ENCODE measurements at regions not wholly inside any gene's neighbourhood (a gene's known extent, or its start where the extent isn't known, plus 50 kb on each side); places are given as distances from the start of the nearest gene placed in this dataset.

DNA sequence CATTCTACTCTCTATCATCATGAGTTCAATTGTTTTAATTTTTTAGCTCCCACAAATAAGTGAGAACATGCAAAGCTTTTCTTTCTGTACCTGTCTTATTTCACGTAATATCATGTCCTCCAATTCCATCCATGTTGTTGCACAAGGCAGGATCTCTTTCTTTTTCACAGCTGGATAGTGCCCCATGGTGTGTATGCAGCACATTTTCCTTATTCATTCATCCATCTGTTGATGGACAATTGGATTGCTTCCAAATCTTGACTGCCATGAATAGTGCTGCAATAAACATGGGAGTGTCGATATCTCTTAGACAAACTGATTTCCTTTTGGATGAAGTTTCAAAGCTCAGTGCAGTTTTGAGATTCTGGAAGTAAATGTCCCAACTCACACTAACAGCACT is 326.9 kb downstream of the FGF9 start:
- DNase-seq (ENCODE audit: low spot score): no peak
- H3K27ac Mint-ChIP-seq (ENCODE audit: unreplicated experiment): no peak overlapping the region
- H3K4me3 Mint-ChIP-seq (ENCODE audit: unreplicated experiment): no peak overlapping the region
- no peaks in the 10 kb centered on the region for H3K9me3 Mint-ChIP-seq (ENCODE audit: low read depth)
- H3K36me3 Mint-ChIP-seq (ENCODE audit: low read depth): no peaks in the 10 kb centered on the region
- H3K4me1 Mint-ChIP-seq (ENCODE audit: low read depth): no peaks in the 10 kb centered on the region
- TF ChIP-seq, protein P1, sequence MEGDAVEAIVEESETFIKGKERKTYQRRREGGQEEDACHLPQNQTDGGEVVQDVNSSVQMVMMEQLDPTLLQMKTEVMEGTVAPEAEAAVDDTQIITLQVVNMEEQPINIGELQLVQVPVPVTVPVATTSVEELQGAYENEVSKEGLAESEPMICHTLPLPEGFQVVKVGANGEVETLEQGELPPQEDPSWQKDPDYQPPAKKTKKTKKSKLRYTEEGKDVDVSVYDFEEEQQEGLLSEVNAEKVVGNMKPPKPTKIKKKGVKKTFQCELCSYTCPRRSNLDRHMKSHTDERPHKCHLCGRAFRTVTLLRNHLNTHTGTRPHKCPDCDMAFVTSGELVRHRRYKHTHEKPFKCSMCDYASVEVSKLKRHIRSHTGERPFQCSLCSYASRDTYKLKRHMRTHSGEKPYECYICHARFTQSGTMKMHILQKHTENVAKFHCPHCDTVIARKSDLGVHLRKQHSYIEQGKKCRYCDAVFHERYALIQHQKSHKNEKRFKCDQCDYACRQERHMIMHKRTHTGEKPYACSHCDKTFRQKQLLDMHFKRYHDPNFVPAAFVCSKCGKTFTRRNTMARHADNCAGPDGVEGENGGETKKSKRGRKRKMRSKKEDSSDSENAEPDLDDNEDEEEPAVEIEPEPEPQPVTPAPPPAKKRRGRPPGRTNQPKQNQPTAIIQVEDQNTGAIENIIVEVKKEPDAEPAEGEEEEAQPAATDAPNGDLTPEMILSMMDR (IDR thresholded peaks at IDR 0.05): no peak
- peaks cover 6% of the 10 kb centered on the region for H3K27me3 Mint-ChIP-seq (ENCODE audit: low read depth)

DNA sequence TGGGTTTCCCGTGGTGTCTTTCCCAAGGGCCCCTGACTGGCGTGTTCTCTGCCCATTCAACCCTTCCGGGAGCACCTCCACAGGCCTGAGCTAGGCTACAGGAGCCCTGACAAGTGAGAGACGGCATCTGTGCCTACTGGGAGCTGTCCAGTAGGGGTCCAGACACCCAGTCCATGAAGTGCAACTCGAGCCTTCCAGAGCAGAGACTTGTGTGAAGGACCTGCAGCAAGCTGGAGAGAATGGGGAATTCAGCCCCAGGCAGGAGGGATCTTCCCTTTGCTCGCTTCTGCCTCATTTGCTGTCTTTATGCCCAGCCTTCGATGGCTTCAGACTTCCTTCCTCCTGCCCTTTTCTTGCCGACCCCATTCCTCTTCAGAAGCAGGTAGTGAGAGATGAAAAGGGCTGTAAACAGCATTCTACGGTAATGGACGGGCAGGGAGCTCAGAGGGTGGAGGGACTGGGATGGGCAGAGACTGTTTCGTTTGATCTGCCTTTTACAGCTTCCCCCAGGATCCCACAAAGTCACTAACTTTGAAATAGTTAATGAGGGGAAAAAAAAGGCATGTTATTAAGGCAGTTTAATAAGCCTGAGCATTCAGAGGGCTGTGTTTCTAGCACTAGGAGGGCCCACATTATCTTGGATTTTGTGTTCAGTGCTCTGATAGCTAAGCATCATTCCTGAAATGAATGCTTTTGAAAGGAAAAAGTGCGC is 327.6 kb downstream of the FGF9 start:
- TF ChIP-seq, protein P1 (IDR thresholded peaks at IDR 0.05): no peak
- no peaks in the 10 kb centered on the region for H3K9me3 Mint-ChIP-seq (ENCODE audit: low read depth)
- H3K4me1 Mint-ChIP-seq (ENCODE audit: low read depth): no peaks in the 10 kb centered on the region
- no peak overlapping the region for H3K27ac Mint-ChIP-seq (ENCODE audit: unreplicated experiment)
- H3K4me3 Mint-ChIP-seq (ENCODE audit: unreplicated experiment): no peak overlapping the region
- no peaks in the 10 kb centered on the region for H3K36me3 Mint-ChIP-seq (ENCODE audit: low read depth)
- peak; percentile 48 for DNase-seq (ENCODE audit: low spot score)
- peaks cover 6% of the 10 kb centered on the region for H3K27me3 Mint-ChIP-seq (ENCODE audit: low read depth)

DNA sequence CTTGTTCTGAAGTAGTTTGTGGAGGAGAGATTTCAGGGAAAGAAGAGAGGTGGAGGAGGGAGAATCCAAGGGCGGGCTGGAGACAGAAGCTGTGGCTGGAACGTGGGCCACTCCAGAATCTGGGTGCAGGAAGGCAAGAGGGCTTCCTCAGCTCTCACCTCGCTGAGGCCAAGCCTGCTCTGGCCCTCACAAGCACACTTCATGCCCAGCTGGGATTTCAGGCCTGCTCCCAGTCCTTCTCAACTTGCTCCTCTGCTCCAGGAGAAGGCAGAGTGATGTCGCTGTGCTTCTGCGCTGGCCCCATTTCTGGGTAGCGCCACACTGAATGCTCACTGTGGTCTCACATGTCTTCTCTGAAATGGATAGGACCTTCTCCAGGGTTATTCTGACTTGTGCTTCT is 328.8 kb downstream of the FGF9 start:
- H3K4me1 Mint-ChIP-seq (ENCODE audit: low read depth): no peaks in the 10 kb centered on the region
- H3K27me3 Mint-ChIP-seq (ENCODE audit: low read depth): peaks cover 6% of the 10 kb centered on the region
- H3K36me3 Mint-ChIP-seq (ENCODE audit: low read depth): no peaks in the 10 kb centered on the region
- no peak overlapping the region for H3K27ac Mint-ChIP-seq (ENCODE audit: unreplicated experiment)
- DNase-seq (ENCODE audit: low spot score): no peak
- H3K4me3 Mint-ChIP-seq (ENCODE audit: unreplicated experiment): no peak overlapping the region
- H3K9me3 Mint-ChIP-seq (ENCODE audit: low read depth): no peaks in the 10 kb centered on the region
- TF ChIP-seq, protein P1 (IDR thresholded peaks at IDR 0.05): no peak

DNA sequence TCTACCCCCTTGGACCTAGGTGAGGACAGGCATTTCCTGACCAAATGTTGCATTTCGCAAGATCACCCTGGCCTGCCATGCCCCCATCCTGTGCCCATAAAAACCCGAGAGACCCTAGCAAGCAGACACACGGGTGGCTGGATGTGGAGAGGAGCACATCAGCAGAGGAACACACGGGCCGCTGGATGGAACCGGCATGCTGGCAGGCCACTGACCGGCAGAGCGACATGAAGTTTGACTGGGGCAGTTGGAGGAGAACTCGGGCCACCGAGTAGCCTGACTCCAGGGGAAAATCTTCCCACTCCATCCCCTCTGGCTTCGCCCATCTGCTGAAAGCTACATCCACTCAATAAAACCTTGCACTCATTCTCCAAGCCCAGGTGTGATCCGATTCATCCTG is 329.3 kb downstream of the FGF9 start:
- H3K27ac Mint-ChIP-seq (ENCODE audit: unreplicated experiment): no peak overlapping the region
- TF ChIP-seq, protein P1 (IDR thresholded peaks at IDR 0.05): no peak
- no peak for DNase-seq (ENCODE audit: low spot score)
- peaks cover 6% of the 10 kb centered on the region for H3K27me3 Mint-ChIP-seq (ENCODE audit: low read depth)
- H3K36me3 Mint-ChIP-seq (ENCODE audit: low read depth): no peaks in the 10 kb centered on the region
- H3K9me3 Mint-ChIP-seq (ENCODE audit: low read depth): no peaks in the 10 kb centered on the region
- no peak overlapping the region for H3K4me3 Mint-ChIP-seq (ENCODE audit: unreplicated experiment)
- no peaks in the 10 kb centered on the region for H3K4me1 Mint-ChIP-seq (ENCODE audit: low read depth)

DNA sequence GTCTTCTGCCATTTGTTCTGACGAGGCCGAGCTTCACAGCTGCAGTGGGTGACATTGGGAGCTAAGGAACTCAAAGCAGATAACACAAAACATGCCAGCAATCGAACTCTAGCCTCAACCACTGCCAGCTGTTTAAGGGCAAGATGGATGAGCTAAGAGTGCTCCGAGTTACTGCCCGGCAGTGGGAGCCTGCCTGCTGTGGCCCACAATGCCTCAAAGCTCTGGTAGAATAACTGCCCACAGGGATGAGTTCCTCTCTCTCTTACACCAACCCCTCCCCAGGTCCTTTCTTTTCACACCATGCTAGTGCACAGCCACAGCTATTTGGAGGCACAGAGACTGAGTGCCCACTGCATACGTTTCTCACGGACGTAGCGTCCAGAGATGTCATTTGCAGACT is 330.5 kb downstream of the FGF9 start:
- Mint-ChIP-seq H3K4me1 (ENCODE audit: low read depth) (no peaks in the 10 kb centered on the region), H3K36me3 (ENCODE audit: low read depth) (no peaks in the 10 kb centered on the region), H3K27ac (ENCODE audit: unreplicated experiment) (no peak overlapping the region), H3K4me3 (ENCODE audit: unreplicated experiment) (no peak overlapping the region), H3K9me3 (ENCODE audit: low read depth) (no peaks in the 10 kb centered on the region), H3K27me3 (ENCODE audit: low read depth) (peaks cover 6% of the 10 kb centered on the region)
- DNase-seq (ENCODE audit: low spot score): no peak
- TF ChIP-seq, protein P1 (IDR thresholded peaks at IDR 0.05): no peak
